HAP-1 (cell line): ENCODE measurements at regions not wholly inside any gene's neighbourhood (a gene's known extent, or its start where the extent isn't known, plus 50 kb on each side); places are given as distances from the start of the nearest gene placed in this dataset.

Experiments used
- DNase-seq, 2 experiments: peaks; one replicate each; pipeline ENCODE4 v3.0.0-alpha.2; 2016 to 2020; ENCODE audit warnings: low spot score in 2 of 2
- H3K27me3 ChIP-seq: fragments of 250-450 bp; sonication (Bioruptor Pico); 2 replicates; pipeline ENCODE4 v1.5.1; 2020; ENCODE audit warnings: low read depth, mild to moderate bottlenecking, moderate library complexity
- H3K36me3 ChIP-seq: fragments of 250-450 bp; sonication (Bioruptor Pico); replicated peaks from 2 replicates; pipeline ENCODE4 v1.5.1; 2020; ENCODE audit warnings: mild to moderate bottlenecking
- H3K4me1 ChIP-seq: fragments of 250-450 bp; sonication (Bioruptor Pico); 2 replicates; pipeline ENCODE4 v1.5.1; 2020; ENCODE audit warnings: mild to moderate bottlenecking
- H3K4me3 ChIP-seq: fragments of 250-450 bp; sonication (Bioruptor Pico); 2 replicates; pipeline ENCODE4 v1.5.1; 2020; ENCODE audit warnings: mild to moderate bottlenecking, moderate library complexity
- H3K9me3 ChIP-seq: fragments of 250-450 bp; sonication (Bioruptor Pico); 2 replicates; pipeline ENCODE4 v1.5.1; 2020; ENCODE audit warnings: mild to moderate bottlenecking, moderate library complexity
- in situ Hi-C: fragments of 300-500 bp; cut with MboI; formaldehyde crosslinking; loops from 3 replicates; pipeline ENCODE4 v1.14.3; 2020; ENCODE audit warnings: low sequenced_read_pairs, inconsistent platforms, mixed read lengths

GRCh38 chr6:82761674-82762345, 303.8 kb downstream of the UBE3D start:
- Histone ChIP-seq H3K9me3 (no peaks in the 10 kb centered on the region), H3K4me3 (no peak overlapping the region), H3K36me3 (no peaks in the 10 kb centered on the region), H3K27me3 (no peaks in the 10 kb centered on the region), H3K4me1 (no peaks in the 10 kb centered on the region)
- DNase-seq: no peak
- in situ Hi-C loops: no loop called here

GRCh38 chr6:82766476-82766875, 299.2 kb downstream of the UBE3D start:
- Histone ChIP-seq H3K4me3 (no peak overlapping the region), H3K36me3 (no peaks in the 10 kb centered on the region), H3K4me1 (no peaks in the 10 kb centered on the region), H3K9me3 (no peaks in the 10 kb centered on the region), H3K27me3 (no peaks in the 10 kb centered on the region)
- in situ Hi-C loops: no loop called here
- DNase-seq: no peak

GRCh38 chr6:82767037-82767436, 298.6 kb downstream of the UBE3D start:
- no peak for DNase-seq
- Histone ChIP-seq H3K4me1 (no peaks in the 10 kb centered on the region), H3K4me3 (no peak overlapping the region), H3K9me3 (no peaks in the 10 kb centered on the region), H3K36me3 (no peaks in the 10 kb centered on the region), H3K27me3 (no peaks in the 10 kb centered on the region)
- in situ Hi-C loops: no loop called here

DNA sequence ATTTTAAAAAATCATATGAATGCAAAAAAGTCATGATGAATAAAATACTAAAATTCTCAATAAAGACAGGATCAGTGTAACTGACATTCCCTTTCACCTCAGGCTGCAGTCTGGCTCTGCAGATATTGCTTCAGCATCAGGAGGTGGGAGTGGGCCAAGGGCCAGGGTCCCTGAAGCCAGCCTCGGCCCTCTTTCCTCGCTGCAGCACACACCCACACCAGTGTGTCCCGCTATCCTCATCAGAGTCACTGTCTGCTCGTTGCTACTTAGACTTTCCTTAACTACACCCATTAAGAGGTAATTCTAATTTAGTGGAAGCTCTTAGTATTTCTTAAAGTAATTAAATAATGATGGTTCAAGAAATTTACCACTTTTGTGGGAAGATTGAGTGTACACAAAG, 298.2 kb downstream of the UBE3D start:
- H3K9me3 ChIP-seq: no peaks in the 10 kb centered on the region
- no peak overlapping the region for H3K4me3 ChIP-seq
- no peaks in the 10 kb centered on the region for H3K36me3 ChIP-seq
- no peaks in the 10 kb centered on the region for H3K27me3 ChIP-seq
- no peak for DNase-seq
- no peaks in the 10 kb centered on the region for H3K4me1 ChIP-seq
- in situ Hi-C loops: no loop called here

GRCh38 chr6:82772851-82773717, 292.6 kb downstream of the UBE3D start:
- no peaks in the 10 kb centered on the region for H3K4me1 ChIP-seq
- no peaks in the 10 kb centered on the region for H3K27me3 ChIP-seq
- H3K4me3 ChIP-seq: no peak overlapping the region
- in situ Hi-C loops: no loop called here
- no peak for DNase-seq
- no peaks in the 10 kb centered on the region for H3K9me3 ChIP-seq
- H3K36me3 ChIP-seq: no peaks in the 10 kb centered on the region

DNA sequence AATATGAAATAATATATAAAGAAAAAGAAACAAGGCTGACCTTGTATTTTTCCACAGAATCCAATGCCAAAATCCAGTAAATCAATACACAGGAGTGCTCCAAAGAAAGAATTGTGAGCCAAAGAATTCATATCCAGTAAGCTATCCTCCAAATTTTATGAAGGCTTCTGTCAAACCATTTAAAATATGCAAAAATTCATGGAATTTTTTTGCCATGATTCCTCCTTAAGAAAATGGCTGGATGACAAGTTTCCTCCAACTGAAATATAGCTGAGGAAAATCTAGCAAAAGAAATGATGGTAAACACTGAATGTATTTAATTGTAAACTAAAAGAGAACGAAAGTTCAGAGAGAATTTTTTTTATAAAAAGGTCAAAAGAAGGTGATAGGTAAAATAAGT, 290.3 kb downstream of the UBE3D start:
- H3K36me3 ChIP-seq: no peaks in the 10 kb centered on the region
- H3K4me1 ChIP-seq: no peaks in the 10 kb centered on the region
- in situ Hi-C loops: no loop called here
- H3K27me3 ChIP-seq: no peaks in the 10 kb centered on the region
- no peak overlapping the region for H3K4me3 ChIP-seq
- DNase-seq: no peak
- H3K9me3 ChIP-seq: no peaks in the 10 kb centered on the region

GRCh38 chr6:82775981-82776380, 289.7 kb downstream of the UBE3D start:
- DNase-seq: no peak
- H3K9me3 ChIP-seq: no peaks in the 10 kb centered on the region
- in situ Hi-C loops: no loop called here

GRCh38 chr6:82779041-82779440, 286.6 kb downstream of the UBE3D start:
- H3K36me3 ChIP-seq: no peaks in the 10 kb centered on the region
- no peaks in the 10 kb centered on the region for H3K27me3 ChIP-seq
- DNase-seq: no peak
- H3K4me1 ChIP-seq: no peaks in the 10 kb centered on the region
- H3K9me3 ChIP-seq: no peaks in the 10 kb centered on the region
- H3K4me3 ChIP-seq: no peak overlapping the region
- in situ Hi-C loops: no loop called here

More at GRCh38 chr6:82775981-82776380, 289.7 kb downstream of the UBE3D start:
- Histone ChIP-seq H3K4me1 (no peaks in the 10 kb centered on the region), H3K4me3 (no peak overlapping the region), H3K27me3 (no peaks in the 10 kb centered on the region), H3K36me3 (no peaks in the 10 kb centered on the region)

DNA sequence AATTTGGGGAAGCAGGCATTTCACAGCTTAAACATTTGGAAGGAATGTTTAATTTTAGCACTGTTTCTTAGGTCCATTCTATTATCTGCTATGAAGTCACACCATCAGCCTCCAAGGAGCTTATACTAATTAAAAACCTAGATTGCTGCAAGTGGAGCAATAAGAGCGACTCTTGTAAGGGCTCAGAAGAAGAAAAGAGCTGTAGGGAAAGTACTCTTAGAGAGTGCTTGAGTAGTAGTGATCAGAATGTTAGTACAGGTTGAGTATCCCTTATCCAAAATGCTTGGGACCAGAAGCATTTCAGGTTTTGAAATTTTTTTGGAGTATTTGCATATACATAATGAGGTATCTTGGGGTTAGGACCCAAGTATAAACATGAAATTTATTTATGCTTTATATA, 285.3 kb downstream of the UBE3D start:
- Histone ChIP-seq H3K4me3 (no peak overlapping the region), H3K4me1 (no peaks in the 10 kb centered on the region), H3K36me3 (no peaks in the 10 kb centered on the region), H3K9me3 (no peaks in the 10 kb centered on the region), H3K27me3 (no peaks in the 10 kb centered on the region)
- in situ Hi-C loops: no loop called here
- DNase-seq: no peak

DNA sequence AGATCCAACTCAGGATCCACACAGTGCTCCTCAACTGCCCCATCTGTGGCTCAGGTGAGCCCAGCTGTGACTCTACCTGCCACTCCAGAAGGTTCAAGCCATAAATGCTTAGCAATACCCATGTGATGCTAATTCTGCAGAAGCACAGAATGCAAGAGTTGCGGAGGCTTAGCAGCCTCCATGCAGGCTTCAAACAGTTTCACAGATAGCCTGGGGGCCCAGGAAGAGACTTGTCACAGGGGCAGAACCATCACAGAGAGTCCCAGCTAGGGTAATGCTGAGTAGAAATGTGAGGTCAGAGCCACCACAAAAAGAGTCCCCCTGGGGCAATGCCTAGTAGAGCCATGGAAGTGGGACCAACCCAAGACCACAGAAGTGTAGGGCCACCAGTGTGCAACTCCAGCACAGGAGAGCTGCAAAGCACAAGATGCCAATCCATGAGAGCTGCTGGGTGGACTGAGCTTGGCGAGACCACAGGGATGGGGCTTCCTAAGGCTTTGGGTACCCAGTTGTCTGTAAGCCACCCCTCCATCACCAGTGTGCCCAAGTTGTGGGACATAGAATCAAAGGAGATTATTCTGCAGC, 283.9 kb downstream of the UBE3D start:
- peaks cover under 1% of the 10 kb centered on the region; the same call in 1 of the 2 replicates for H3K27me3 ChIP-seq
- H3K9me3 ChIP-seq: no peaks in the 10 kb centered on the region
- no peak overlapping the region for H3K4me3 ChIP-seq
- no peak for DNase-seq
- in situ Hi-C loops: no loop called here
- no peaks in the 10 kb centered on the region for H3K4me1 ChIP-seq
- H3K36me3 ChIP-seq: no peaks in the 10 kb centered on the region

DNA sequence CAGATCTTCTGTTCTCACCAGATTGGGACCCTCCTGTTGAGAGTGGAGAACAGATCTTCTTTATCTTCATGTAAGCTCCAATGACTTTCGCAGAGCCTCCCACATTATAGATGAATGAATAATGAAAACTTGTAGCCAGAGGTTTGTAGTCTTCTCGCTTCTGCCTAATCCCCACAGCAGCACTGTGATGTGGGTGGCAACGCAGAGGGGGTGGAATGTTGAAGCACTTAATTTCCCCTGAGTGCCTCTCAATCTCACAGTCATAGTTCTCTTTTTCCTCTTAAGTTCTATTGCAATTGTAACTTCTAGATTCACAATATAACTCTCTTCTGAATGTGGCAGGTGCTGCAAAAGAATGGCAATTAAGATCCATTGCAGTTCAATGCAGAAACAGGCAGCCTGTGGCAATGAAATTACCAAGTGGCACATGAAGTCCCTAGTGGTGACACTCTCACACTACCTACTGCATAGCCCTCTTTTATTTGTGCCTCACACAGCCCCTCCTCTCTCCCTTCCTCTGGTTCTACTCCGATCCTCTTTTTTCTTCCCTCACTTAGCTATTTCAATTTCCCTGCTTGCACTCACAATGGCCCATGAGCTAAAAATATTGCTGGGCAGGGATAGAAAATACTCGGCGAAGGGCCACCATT, 281.9 kb downstream of the UBE3D start:
- Histone ChIP-seq H3K4me1 (no peaks in the 10 kb centered on the region), H3K27me3 (peaks cover 4% of the 10 kb centered on the region; the same call in 1 of the 2 replicates)
- DNase-seq: no peak

GRCh38 chr6:82785206-82785605, 280.4 kb downstream of the UBE3D start:
- H3K36me3 ChIP-seq: no peaks in the 10 kb centered on the region
- H3K9me3 ChIP-seq: no peaks in the 10 kb centered on the region
- H3K4me1 ChIP-seq: no peaks in the 10 kb centered on the region
- in situ Hi-C loops: no loop called here
- H3K4me3 ChIP-seq: no peak overlapping the region
- peaks cover 4% of the 10 kb centered on the region; the same call in 1 of the 2 replicates for H3K27me3 ChIP-seq
- DNase-seq: no peak

More for the DNA sequence above, 281.9 kb downstream of the UBE3D start:
- H3K36me3 ChIP-seq: no peaks in the 10 kb centered on the region
- in situ Hi-C loops: no loop called here
- no peak overlapping the region for H3K4me3 ChIP-seq
- H3K9me3 ChIP-seq: no peaks in the 10 kb centered on the region

DNA sequence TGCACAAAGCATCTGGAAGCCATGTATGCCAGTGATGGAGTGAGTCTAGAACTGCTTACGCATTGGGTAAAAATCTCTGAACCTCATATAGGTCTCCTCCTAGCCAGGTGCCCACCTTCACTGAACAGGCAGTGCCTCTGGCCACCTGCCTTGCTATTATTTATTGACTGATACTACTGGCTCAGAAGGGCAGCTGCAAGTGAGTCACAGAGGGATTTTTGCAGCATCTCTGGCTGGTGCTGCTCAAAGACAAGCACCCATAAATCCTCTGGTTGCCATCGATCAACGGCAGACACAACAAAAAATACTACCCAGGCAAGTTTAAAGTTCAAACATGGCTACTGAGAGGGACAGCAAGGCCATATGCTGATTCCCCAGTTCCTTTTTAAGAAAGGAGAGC, 279.4 kb downstream of the UBE3D start:
- Histone ChIP-seq H3K4me3 (no peak overlapping the region), H3K36me3 (no peaks in the 10 kb centered on the region), H3K27me3 (peaks cover 4% of the 10 kb centered on the region; the same call in 1 of the 2 replicates), H3K4me1 (no peaks in the 10 kb centered on the region), H3K9me3 (no peaks in the 10 kb centered on the region)
- no peak for DNase-seq
- in situ Hi-C loops: no loop called here

DNA sequence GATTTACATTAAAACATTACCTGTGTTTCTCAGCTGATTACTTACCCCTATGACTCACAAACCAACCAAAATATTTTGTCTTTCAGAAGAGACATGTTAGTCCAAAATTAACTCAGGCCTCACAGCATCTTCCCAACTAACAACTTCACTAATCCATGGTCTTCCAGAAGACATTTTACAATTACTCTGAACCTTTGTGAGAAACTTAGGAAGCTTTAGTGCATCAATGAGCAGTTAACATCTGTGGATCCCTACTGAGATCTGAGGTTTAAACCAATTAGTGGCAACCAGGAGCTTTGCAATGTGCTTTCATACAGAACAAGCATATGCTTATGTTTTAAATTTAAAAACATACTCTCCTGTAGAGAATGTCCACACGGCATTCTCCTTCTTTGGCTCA, 269.7 kb downstream of the UBE3D start:
- Histone ChIP-seq H3K9me3 (no peaks in the 10 kb centered on the region), H3K4me3 (no peak overlapping the region), H3K4me1 (no peaks in the 10 kb centered on the region), H3K36me3 (no peaks in the 10 kb centered on the region), H3K27me3 (no peaks in the 10 kb centered on the region)
- DNase-seq: no peak
- in situ Hi-C loops: no loop called here
